ENCODE measurements at regions not wholly inside any gene's neighbourhood (a gene's known extent, or its start where the extent isn't known, plus 50 kb on each side); places are given as distances from the start of the nearest gene placed in this dataset.

DNA sequence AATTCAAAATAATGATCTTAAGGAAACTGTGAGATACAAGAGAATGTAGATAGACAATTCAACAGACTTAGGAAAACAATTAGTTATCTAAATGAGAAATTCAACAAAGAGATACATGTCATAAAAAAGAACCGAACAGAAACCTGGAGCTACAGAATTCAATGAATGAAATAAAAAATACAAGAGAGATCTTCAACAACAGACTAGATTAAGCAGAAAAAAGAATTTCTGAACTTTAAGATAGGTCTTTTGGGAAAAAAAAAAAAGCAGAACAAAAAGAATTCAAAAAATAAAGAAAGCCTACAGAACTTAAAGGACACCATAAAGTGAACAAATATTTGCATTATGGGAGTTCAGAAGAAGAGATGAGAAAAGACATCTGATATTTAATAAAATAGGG lies 129.1 kb upstream of the FOXK1 start:
- intact Hi-C loops (cut with DNase I, micrococcal nuclease): no loop called here
- Mint-ChIP-seq H3K9me3 (peaks cover 20% of the 10 kb centered on the region), H3K36me3 (ENCODE audit: low read depth) (no peaks in the 10 kb centered on the region), H3K27me3 (peaks cover 44% of the 10 kb centered on the region), H3K4me3 (no peak overlapping the region), H3K27ac (no peak overlapping the region), H3K4me1 (ENCODE audit: low read depth) (no peaks in the 10 kb centered on the region)
- no peaks in the 10 kb centered on the region for H3K36me3 ChIP-seq (ENCODE audit: insufficient read depth, low read length)
- peaks cover 22 to 24% of the 10 kb centered on the region in 2 experiments for H3K9me3 ChIP-seq (ENCODE audit: control insufficient read depth in 1 of 2, insufficient read depth in 1 of 2, low read length in 2 of 2)
- POLR2A ChIA-PET: no interaction called here
- H3K4me1 ChIP-seq (ENCODE audit: insufficient read depth, low read length): no peaks in the 10 kb centered on the region
- DNase-seq (no peak), ATAC-seq (ENCODE audit: poor library complexity) (no peak)
- TF ChIP-seq, protein P1, sequence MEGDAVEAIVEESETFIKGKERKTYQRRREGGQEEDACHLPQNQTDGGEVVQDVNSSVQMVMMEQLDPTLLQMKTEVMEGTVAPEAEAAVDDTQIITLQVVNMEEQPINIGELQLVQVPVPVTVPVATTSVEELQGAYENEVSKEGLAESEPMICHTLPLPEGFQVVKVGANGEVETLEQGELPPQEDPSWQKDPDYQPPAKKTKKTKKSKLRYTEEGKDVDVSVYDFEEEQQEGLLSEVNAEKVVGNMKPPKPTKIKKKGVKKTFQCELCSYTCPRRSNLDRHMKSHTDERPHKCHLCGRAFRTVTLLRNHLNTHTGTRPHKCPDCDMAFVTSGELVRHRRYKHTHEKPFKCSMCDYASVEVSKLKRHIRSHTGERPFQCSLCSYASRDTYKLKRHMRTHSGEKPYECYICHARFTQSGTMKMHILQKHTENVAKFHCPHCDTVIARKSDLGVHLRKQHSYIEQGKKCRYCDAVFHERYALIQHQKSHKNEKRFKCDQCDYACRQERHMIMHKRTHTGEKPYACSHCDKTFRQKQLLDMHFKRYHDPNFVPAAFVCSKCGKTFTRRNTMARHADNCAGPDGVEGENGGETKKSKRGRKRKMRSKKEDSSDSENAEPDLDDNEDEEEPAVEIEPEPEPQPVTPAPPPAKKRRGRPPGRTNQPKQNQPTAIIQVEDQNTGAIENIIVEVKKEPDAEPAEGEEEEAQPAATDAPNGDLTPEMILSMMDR (IDR thresholded peaks at IDR 0.05): no peak
- peaks cover 0 to 7% of the 10 kb centered on the region in 2 experiments for H3K27me3 ChIP-seq (ENCODE audit: control insufficient read depth in 1 of 2, insufficient read depth in 2 of 2, low read length in 2 of 2)
- CTCF ChIA-PET: no interaction called here
- H3K4me3 ChIP-seq (ENCODE audit: low read length): no peak overlapping the region
- H3K27ac ChIP-seq (ENCODE audit: low read depth in 1 of 2, low read length in 2 of 2): no peak overlapping the region

DNA sequence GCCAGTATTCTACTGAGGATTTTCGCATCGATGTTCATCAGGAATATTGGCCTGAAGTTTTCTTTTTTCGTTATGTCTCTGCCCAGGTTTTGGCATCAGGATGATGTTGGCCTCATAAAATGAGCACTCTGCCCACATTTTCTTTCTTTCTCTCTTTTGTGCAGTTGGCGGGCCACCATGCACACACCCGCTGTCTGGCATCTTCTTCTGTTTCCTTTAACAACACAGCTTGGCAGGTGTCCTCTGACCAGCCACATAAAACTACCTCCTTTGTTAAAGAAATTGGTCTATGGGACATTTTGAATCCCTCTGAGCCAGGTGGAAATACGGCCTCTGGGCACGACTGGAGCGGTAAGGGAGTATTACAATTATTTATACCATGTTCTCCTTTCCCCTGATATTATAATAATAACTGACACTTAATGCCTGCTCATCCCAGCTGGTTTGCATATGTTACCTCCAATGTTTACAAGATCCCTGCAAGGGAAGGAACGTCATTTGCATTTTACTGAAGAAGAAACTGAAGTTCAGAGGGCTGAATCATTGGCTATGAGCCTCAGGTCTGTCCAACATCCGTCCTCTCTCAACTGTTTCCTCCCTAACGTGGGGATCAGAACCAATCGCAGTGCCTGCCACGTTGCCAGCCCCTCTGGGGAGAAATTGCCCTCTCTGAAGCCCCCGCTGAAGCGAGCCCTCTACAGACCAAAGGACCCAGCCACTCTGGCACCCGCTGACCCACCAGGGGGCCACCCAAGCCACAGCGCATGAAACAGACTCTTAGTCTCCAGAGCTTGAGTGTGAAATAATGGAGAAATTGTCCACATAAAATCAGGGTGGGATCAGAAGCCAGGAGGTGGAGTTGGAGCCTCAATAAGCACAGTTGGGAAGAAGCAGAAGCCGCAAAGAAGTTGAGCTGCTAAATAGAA lies 125.0 kb upstream of the FOXK1 start:
- ATAC-seq (ENCODE audit: poor library complexity) (no peak), DNase-seq (no peak)
- Mint-ChIP-seq H3K27ac (no peak overlapping the region), H3K36me3 (ENCODE audit: low read depth) (no peaks in the 10 kb centered on the region), H3K9me3 (peaks cover 20% of the 10 kb centered on the region), H3K4me1 (ENCODE audit: low read depth) (no peaks in the 10 kb centered on the region), H3K4me3 (no peak overlapping the region), H3K27me3 (peaks cover 34% of the 10 kb centered on the region)
- intact Hi-C loops (cut with DNase I, micrococcal nuclease): no loop called here
- Histone ChIP-seq H3K27me3 (ENCODE audit: control insufficient read depth in 1 of 2, insufficient read depth in 2 of 2, low read length in 2 of 2) (peaks cover 4 to 15% of the 10 kb centered on the region in 2 experiments), H3K4me1 (ENCODE audit: insufficient read depth, low read length) (no peaks in the 10 kb centered on the region), H3K4me3 (ENCODE audit: low read length) (no peak overlapping the region), H3K36me3 (ENCODE audit: insufficient read depth, low read length) (no peaks in the 10 kb centered on the region), H3K27ac (ENCODE audit: low read depth in 1 of 2, low read length in 2 of 2) (no peak overlapping the region), H3K9me3 (ENCODE audit: control insufficient read depth in 1 of 2, insufficient read depth in 1 of 2, low read length in 2 of 2) (peaks cover 12 to 20% of the 10 kb centered on the region in 2 experiments)
- ChIA-PET POLR2A (no interaction called here), CTCF (no interaction called here)
- TF ChIP-seq, protein P1 (IDR thresholded peaks at IDR 0.05): no peak

DNA sequence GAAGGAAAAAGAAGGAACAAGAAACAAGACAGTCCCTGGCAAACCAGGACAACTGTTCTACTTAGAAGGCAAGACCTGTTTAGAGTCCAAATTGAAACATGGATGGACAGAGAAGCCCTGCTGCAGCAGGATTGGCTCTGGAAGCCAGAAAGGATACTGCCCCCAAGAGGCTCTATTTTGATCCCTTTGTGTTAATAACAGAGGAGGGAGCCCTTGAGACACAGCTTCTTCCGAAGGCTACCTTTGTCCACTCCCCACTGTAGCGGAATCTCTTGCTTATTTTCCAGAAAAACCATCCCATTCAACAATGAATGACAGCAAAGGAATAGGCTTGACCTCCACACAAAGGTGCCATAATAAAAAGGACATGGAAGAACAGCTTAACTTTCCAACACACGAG lies 120.3 kb upstream of the FOXK1 start:
- no peak overlapping the region for H3K4me3 ChIP-seq (ENCODE audit: low read length)
- H3K27ac Mint-ChIP-seq: no peak overlapping the region
- H3K27ac ChIP-seq (ENCODE audit: low read depth in 1 of 2, low read length in 2 of 2): no peak overlapping the region
- ATAC-seq (ENCODE audit: poor library complexity): no peak
- no peak for DNase-seq
- no peaks in the 10 kb centered on the region for H3K9me3 Mint-ChIP-seq
- H3K27me3 Mint-ChIP-seq: peaks cover 27% of the 10 kb centered on the region
- no peaks in the 10 kb centered on the region for H3K36me3 ChIP-seq (ENCODE audit: insufficient read depth, low read length)
- H3K36me3 Mint-ChIP-seq (ENCODE audit: low read depth): no peaks in the 10 kb centered on the region
- ChIA-PET POLR2A (no interaction called here), CTCF (no interaction called here)
- no peaks in the 10 kb centered on the region for H3K4me1 ChIP-seq (ENCODE audit: insufficient read depth, low read length)
- H3K4me3 Mint-ChIP-seq: no peak overlapping the region
- no peaks in the 10 kb centered on the region for H3K4me1 Mint-ChIP-seq (ENCODE audit: low read depth)
- intact Hi-C loops (cut with DNase I, micrococcal nuclease): no loop called here
- peaks cover 0 to 7% of the 10 kb centered on the region in 2 experiments for H3K9me3 ChIP-seq (ENCODE audit: control insufficient read depth in 1 of 2, insufficient read depth in 1 of 2, low read length in 2 of 2)
- H3K27me3 ChIP-seq (ENCODE audit: control insufficient read depth in 1 of 2, insufficient read depth in 2 of 2, low read length in 2 of 2): peaks cover 4 to 15% of the 10 kb centered on the region in 2 experiments
- TF ChIP-seq, protein P1 (IDR thresholded peaks at IDR 0.05): no peak

All from CD4-positive, alpha-beta T cell (primary cell).